T-helper 2 cell treated with Interferon-gamma antibody and Interleukin-4, amounts not matched to agents 5 μg/mL and 100 μg/mL, for 36 hours (primary cell): ENCODE measurements at regions not wholly inside any gene's neighbourhood (a gene's known extent, or its start where the extent isn't known, plus 50 kb on each side); places are given as distances from the start of the nearest gene placed in this dataset.
"Not testable (repeated sequence)": the region's sequence is repeated elsewhere in the genome, so short reads cannot be mapped to it uniquely, and the experiment has no call there.

ENCODE experiments used
- DNase-seq: peaks from one replicate; pipeline ENCODE4 v3.0.0; 2021; ENCODE audit warnings: low spot score
- H3K27ac Mint-ChIP-seq: one replicate; pipeline ENCODE4 v1.8.0; 2021; ENCODE audit warnings: mild to moderate bottlenecking, mixed read lengths
- H3K27me3 Mint-ChIP-seq: one replicate; pipeline ENCODE4 v1.8.0; 2021; ENCODE audit warnings: low read depth, mixed read lengths
- H3K36me3 Mint-ChIP-seq: one replicate; pipeline ENCODE4 v1.8.0; 2021; ENCODE audit warnings: low read depth, mixed read lengths
- H3K4me1 Mint-ChIP-seq: one replicate; pipeline ENCODE4 v1.8.0; 2021; ENCODE audit warnings: low read depth, mixed read lengths
- H3K4me3 Mint-ChIP-seq: one replicate; pipeline ENCODE4 v1.8.0; 2022; ENCODE audit warnings: mild to moderate bottlenecking, moderate library complexity, mixed read lengths
- H3K9me3 Mint-ChIP-seq: one replicate; pipeline ENCODE4 v1.8.0; 2021; ENCODE audit warnings: mixed read lengths

DNA sequence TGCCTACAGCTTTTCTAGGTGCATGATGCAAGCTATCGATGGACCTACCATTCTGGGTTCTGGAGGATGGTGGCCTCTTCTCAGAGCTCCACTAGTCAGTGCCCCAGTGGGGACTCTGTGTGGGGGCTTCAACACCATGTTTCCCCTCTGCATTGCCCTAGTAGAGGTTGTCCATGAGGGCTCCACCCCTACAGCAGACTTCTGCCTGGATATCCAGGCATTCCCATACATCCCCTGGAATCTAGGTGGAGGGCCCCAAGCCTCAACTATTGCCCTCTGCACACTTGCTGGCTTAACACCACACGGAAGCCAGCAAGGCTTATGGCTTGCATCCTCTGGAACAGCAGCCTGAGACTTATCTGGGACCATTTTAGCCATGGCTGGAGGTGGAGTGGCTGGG lies 1299.9 kb upstream of the MIR17HG start:
- no peaks in the 10 kb centered on the region for H3K27me3 Mint-ChIP-seq
- DNase-seq, result no peak
- H3K4me3 Mint-ChIP-seq, result no peak overlapping the region
- H3K36me3 Mint-ChIP-seq, result no peaks in the 10 kb centered on the region
- peaks cover 43% of the 10 kb centered on the region for H3K9me3 Mint-ChIP-seq
- no peak overlapping the region for H3K27ac Mint-ChIP-seq
- no peaks in the 10 kb centered on the region for H3K4me1 Mint-ChIP-seq

GRCh38 chr13:90049989-90050671 lies 1297.4 kb upstream of the MIR17HG start:
- no peak overlapping the region for H3K27ac Mint-ChIP-seq
- H3K4me3 Mint-ChIP-seq, result no peak overlapping the region
- peaks cover 36% of the 10 kb centered on the region for H3K9me3 Mint-ChIP-seq
- DNase-seq, result no peak
- H3K36me3 Mint-ChIP-seq, result no peaks in the 10 kb centered on the region
- no peaks in the 10 kb centered on the region for H3K4me1 Mint-ChIP-seq
- H3K27me3 Mint-ChIP-seq, result no peaks in the 10 kb centered on the region

- Mint-ChIP-seq H3K36me3 (no peaks in the 10 kb centered on the region), H3K4me3 (no peak overlapping the region), H3K27ac (no peak overlapping the region), H3K4me1 (no peaks in the 10 kb centered on the region), H3K9me3 (peaks cover 19% of the 10 kb centered on the region), H3K27me3 (no peaks in the 10 kb centered on the region)
- DNase-seq, result no peak
Observed at GRCh38 chr13:90055121-90055520, 1292.4 kb upstream of the MIR17HG start.

- H3K27me3 Mint-ChIP-seq, result no peaks in the 10 kb centered on the region
- H3K27ac Mint-ChIP-seq, result no peak overlapping the region
- DNase-seq, result no peak
- no peaks in the 10 kb centered on the region for H3K4me1 Mint-ChIP-seq
- H3K4me3 Mint-ChIP-seq, result no peak overlapping the region
- H3K9me3 Mint-ChIP-seq, result peaks cover 15% of the 10 kb centered on the region
- H3K36me3 Mint-ChIP-seq, result no peaks in the 10 kb centered on the region
Observed at GRCh38 chr13:90055760-90056159, 1291.7 kb upstream of the MIR17HG start.

DNA sequence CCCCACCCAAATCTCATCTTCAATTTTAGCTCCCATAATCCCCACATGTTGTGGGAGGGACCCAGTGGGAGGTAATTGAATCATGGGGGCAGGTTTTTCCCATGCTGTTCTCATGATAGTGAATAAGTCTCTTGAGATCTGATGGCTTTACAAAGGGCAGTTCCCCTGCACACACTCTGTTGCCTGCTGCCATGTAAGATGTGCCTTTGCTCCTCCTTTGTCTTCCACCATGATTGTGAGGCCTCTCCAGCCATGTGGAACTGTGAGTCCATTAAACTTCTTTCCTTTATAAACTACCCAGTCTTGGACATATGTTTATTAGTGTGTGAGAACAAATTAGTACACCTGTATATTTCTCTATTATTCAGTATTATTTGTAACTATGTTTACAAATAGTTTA lies 1283.3 kb upstream of the MIR17HG start:
- peaks cover 24% of the 10 kb centered on the region for H3K9me3 Mint-ChIP-seq
- H3K4me3 Mint-ChIP-seq, H3K27ac Mint-ChIP-seq, H3K4me1 Mint-ChIP-seq, DNase-seq, H3K27me3 Mint-ChIP-seq, H3K36me3 Mint-ChIP-seq: not testable (repeated sequence)

GRCh38 chr13:90068658-90069057 lies 1278.8 kb upstream of the MIR17HG start:
- Mint-ChIP-seq H3K27ac (no peak overlapping the region), H3K4me3 (no peak overlapping the region), H3K27me3 (no peaks in the 10 kb centered on the region), H3K4me1 (no peaks in the 10 kb centered on the region), H3K36me3 (no peaks in the 10 kb centered on the region), H3K9me3 (peaks cover 29% of the 10 kb centered on the region)
- DNase-seq, result no peak

GRCh38 chr13:90070362-90070761 lies 1277.1 kb upstream of the MIR17HG start:
- Mint-ChIP-seq H3K4me3 (no peak overlapping the region), H3K27me3 (no peaks in the 10 kb centered on the region)

GRCh38 chr13:90070837-90071525 lies 1276.5 kb upstream of the MIR17HG start:
- Mint-ChIP-seq H3K9me3 (peaks cover 22% of the 10 kb centered on the region), H3K4me1 (no peaks in the 10 kb centered on the region), H3K27ac (no peak overlapping the region), H3K4me3 (no peak overlapping the region), H3K36me3 (no peaks in the 10 kb centered on the region), H3K27me3 (no peaks in the 10 kb centered on the region)
- DNase-seq, result no peak

More at GRCh38 chr13:90070362-90070761, 1277.1 kb upstream of the MIR17HG start:
- H3K36me3 Mint-ChIP-seq, result no peaks in the 10 kb centered on the region
- no peak for DNase-seq
- no peak overlapping the region for H3K27ac Mint-ChIP-seq
- H3K9me3 Mint-ChIP-seq, result peaks cover 25% of the 10 kb centered on the region
- H3K4me1 Mint-ChIP-seq, result no peaks in the 10 kb centered on the region

DNA sequence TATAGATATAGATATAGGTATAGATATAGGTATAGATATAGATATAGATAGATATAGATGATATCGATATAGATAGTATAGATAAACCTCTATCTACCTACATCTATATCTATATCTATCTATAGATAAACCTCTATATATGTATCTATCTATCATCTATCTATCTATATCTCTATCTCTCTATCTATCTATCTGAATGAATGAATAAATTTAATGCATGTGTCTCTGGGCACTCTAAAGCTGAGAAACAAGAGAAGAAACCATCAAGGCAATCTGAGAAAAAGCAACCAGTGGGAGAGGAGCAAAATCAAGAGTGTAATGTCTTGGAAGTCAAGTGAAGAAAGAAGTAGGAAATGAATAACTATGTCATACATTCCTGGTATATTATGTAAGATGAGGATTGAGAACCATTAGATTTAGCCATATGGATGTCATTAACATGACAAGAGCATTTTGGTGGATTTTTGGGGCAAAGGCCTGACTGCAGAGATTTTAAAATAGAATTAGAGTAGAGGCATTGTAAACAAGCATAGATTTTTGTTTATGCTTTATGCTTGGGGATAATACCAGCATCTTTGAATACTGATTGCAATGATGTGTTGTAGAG lies 1262.7 kb upstream of the MIR17HG start:
- Mint-ChIP-seq H3K9me3 (peaks cover 34% of the 10 kb centered on the region), H3K27ac (no peak overlapping the region), H3K27me3 (no peaks in the 10 kb centered on the region), H3K4me3 (no peak overlapping the region), H3K4me1 (no peaks in the 10 kb centered on the region), H3K36me3 (no peaks in the 10 kb centered on the region)
- no peak for DNase-seq

- no peaks in the 10 kb centered on the region for H3K36me3 Mint-ChIP-seq
- H3K9me3 Mint-ChIP-seq, result peaks cover 42% of the 10 kb centered on the region
- no peak overlapping the region for H3K27ac Mint-ChIP-seq
- no peaks in the 10 kb centered on the region for H3K4me1 Mint-ChIP-seq
- H3K27me3 Mint-ChIP-seq, result no peaks in the 10 kb centered on the region
- no peak overlapping the region for H3K4me3 Mint-ChIP-seq
- DNase-seq, result no peak
Observed at GRCh38 chr13:90089051-90089450, 1258.4 kb upstream of the MIR17HG start.

DNA sequence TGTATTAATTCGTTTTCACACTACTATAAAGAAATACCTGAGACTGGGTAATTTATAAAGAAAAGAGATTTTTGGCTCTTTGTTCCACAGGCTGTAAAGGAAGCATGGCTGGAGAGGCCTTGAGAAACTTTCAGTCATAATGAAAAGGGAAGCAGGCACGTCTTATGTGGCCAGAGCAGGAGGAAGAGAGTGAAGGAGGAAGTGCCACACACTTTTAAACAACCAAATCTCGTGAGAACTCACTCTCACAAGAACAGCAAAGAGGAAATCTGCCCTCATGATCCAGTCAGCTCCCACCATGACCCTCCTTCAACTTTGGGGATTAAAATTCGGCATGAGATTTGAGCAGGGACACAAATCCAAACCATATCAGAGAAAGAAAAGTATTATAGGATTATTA lies 1255.9 kb upstream of the MIR17HG start:
- Mint-ChIP-seq H3K27me3 (no peaks in the 10 kb centered on the region), H3K36me3 (no peaks in the 10 kb centered on the region), H3K4me1 (no peaks in the 10 kb centered on the region), H3K9me3 (peaks cover 42% of the 10 kb centered on the region), H3K4me3 (no peak overlapping the region), H3K27ac (no peak overlapping the region)
- DNase-seq, result no peak

- DNase-seq, result no peak
- Mint-ChIP-seq H3K27ac (no peak overlapping the region), H3K36me3 (no peaks in the 10 kb centered on the region), H3K4me3 (no peak overlapping the region), H3K9me3 (peaks cover 33% of the 10 kb centered on the region), H3K27me3 (no peaks in the 10 kb centered on the region), H3K4me1 (no peaks in the 10 kb centered on the region)
Observed at GRCh38 chr13:90094357-90094756, 1253.1 kb upstream of the MIR17HG start.

DNA sequence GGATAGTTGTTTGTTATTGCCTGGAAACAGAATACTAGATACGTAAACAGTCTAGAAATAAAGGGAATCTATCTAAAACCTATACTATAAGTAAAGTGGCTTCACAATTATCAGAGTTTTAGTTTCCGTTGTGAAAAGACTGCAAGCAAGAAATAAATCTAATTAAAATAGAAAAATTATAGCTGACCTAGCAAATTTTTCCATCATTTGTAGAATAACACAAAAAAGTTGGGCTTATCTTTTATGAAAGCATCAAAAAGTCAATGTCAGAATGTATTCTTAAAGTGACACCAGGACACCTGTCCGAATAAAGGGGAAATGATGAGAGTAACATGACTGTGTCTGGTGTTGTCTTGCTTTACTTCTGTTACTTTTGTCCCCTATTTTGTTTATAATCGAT lies 1248.9 kb upstream of the MIR17HG start:
- Mint-ChIP-seq H3K9me3 (peaks cover 40% of the 10 kb centered on the region), H3K36me3 (no peaks in the 10 kb centered on the region), H3K4me1 (no peaks in the 10 kb centered on the region), H3K27me3 (no peaks in the 10 kb centered on the region), H3K4me3 (no peak overlapping the region), H3K27ac (no peak overlapping the region)
- DNase-seq, result no peak

GRCh38 chr13:90099847-90100246 lies 1247.6 kb upstream of the MIR17HG start:
- no peak overlapping the region for H3K27ac Mint-ChIP-seq
- DNase-seq, result no peak
- H3K27me3 Mint-ChIP-seq, result no peaks in the 10 kb centered on the region
- no peaks in the 10 kb centered on the region for H3K4me1 Mint-ChIP-seq
- no peak overlapping the region for H3K4me3 Mint-ChIP-seq
- H3K9me3 Mint-ChIP-seq, result peaks cover 44% of the 10 kb centered on the region
- no peaks in the 10 kb centered on the region for H3K36me3 Mint-ChIP-seq
